A673 (cell line): ENCODE measurements at regions not wholly inside any gene's neighbourhood (a gene's known extent, or its start where the extent isn't known, plus 50 kb on each side); places are given as distances from the start of the nearest gene placed in this dataset.
A peak's percentile ranks its signal among the peaks of the same experiment; 100 is the strongest.

Experiments
- BruUV-seq: library from RNA; stranded (reverse); fragments of 400-500 nt; replicated peaks from 2 replicates; lab custom pipeline; 2021; lab: Mats Ljungman, UMichigan
- CTCF ChIA-PET: fragments of 300-600 bp; sonication (Branson Sonifier 250); formaldehyde crosslinking; loops from one replicate; lab custom pipeline; 2022; ENCODE audit warnings: antibody characterized with exemption; lab: Charles Lee
- POLR2A ChIA-PET: fragments of 300-600 bp; sonication (Branson Sonifier 250); formaldehyde crosslinking; loops from one replicate; lab custom pipeline; 2022; ENCODE audit warnings: antibody characterized with exemption; ENCODE audit not compliant: low non-redundant PET; lab: Charles Lee
- DNase-seq: peaks from one replicate; pipeline ENCODE4 v3.0.0-alpha.2; 2015; ENCODE audit warnings: low spot score
- H3K27ac ChIP-seq: fragments of 200-600 bp; sonication (generic); 2 replicates; pipeline ENCODE4 v1.5.1; 2016; ENCODE audit warnings: mixed run types, low read depth, mild to moderate bottlenecking, mixed read lengths, antibody characterized with exemption, low read length; ENCODE audit not compliant: poor library complexity, severe bottlenecking
- H3K27me3 ChIP-seq: fragments of 200-600 bp; sonication (generic); replicated peaks from 2 replicates; pipeline ENCODE4 v1.6.1; 2017; ENCODE audit warnings: mixed run types, low read depth, mild to moderate bottlenecking, mixed read lengths, antibody characterized with exemption, low read length; ENCODE audit not compliant: insufficient read depth, poor library complexity
- H3K36me3 ChIP-seq: fragments of 200-600 bp; sonication (generic); 2 replicates; pipeline ENCODE4 v1.6.1; 2016; ENCODE audit warnings: mixed run types, mild to moderate bottlenecking, mixed read lengths, antibody characterized with exemption, low read length; ENCODE audit not compliant: insufficient read depth, poor library complexity, severe bottlenecking
- H3K4me1 ChIP-seq: fragments of 200-600 bp; sonication (generic); 2 replicates; pipeline ENCODE4 v1.6.1; 2017; ENCODE audit warnings: mixed run types, mild to moderate bottlenecking, mixed read lengths, antibody characterized with exemption, low read length; ENCODE audit not compliant: insufficient read depth, poor library complexity, severe bottlenecking
- H3K4me3 ChIP-seq: fragments of 200-600 bp; sonication (generic); 2 replicates; pipeline ENCODE4 v1.5.1; 2016; ENCODE audit warnings: low read depth, mixed run types, mild to moderate bottlenecking, mixed read lengths, low read length; ENCODE audit not compliant: poor library complexity, severe bottlenecking
- H3K9me3 ChIP-seq: fragments of 200-600 bp; sonication (generic); 2 replicates; pipeline ENCODE4 v1.6.1; 2016; ENCODE audit warnings: mixed run types, low read depth, mild to moderate bottlenecking, mixed read lengths, antibody characterized with exemption, low read length; ENCODE audit not compliant: poor library complexity, severe bottlenecking
- CTCF ChIP-seq: fragments of 300-800, 200-600 bp; sonication (generic); conservative IDR thresholded peaks from 2 replicates; pipeline ENCODE4 v1.5.1; 2017; ENCODE audit warnings: low read depth, mild to moderate bottlenecking, antibody characterized with exemption, low read length, moderate library complexity, mixed read lengths
- EZH2 ChIP-seq: fragments of 200-600 bp; sonication (generic); IDR thresholded peaks from 2 replicates; pipeline ENCODE4 v1.6.1; 2017; ENCODE audit warnings: borderline replicate concordance, low read depth, mild to moderate bottlenecking, mixed read lengths, antibody characterized with exemption, low read length; ENCODE audit not compliant: poor library complexity, severe bottlenecking
- intact Hi-C: fragments of 100-400 bp; cut with micrococcal nuclease; formaldehyde crosslinking; loops from one replicate; pipeline ENCODE4 v1.10.0; 2022; ENCODE audit not compliant: unreplicated experiment

DNA sequence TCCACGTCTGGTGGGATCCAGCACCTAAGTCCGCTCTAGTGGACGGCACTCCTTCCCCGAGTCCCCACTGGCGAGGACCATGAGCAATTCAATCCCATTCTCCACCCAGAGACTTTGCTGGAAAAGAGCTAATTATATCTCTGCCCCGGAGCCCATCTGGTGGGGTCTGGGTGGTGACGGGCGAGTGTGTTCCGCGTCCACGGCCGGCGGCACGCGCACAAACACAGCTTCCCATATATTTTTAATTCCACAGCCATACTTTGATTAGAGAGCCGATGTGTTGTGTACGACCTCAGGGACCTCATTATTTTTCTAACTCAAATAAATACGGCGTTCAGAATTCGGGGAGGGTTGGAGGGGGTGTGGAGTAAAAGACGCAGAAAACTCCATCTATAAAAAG lies 64.1 kb upstream of the ADGRE5 start:
- Histone ChIP-seq H3K27me3 (no peaks in the 10 kb centered on the region), H3K27ac (no peak overlapping the region), H3K36me3 (no peaks in the 10 kb centered on the region), H3K4me3 (no peak overlapping the region), H3K9me3 (no peaks in the 10 kb centered on the region), H3K4me1 (no peaks in the 10 kb centered on the region)
- ChIA-PET POLR2A (no interaction called here), CTCF (no interaction called here)
- DNase-seq, result no peak
- TF ChIP-seq CTCF (no peak), EZH2 (no peak)
- intact Hi-C loops, result no loop called here
- BruUV-seq, result no TSS peak

GRCh38 chr19:14315433-14315832 lies 65.8 kb upstream of the ADGRE5 start:
- ChIA-PET CTCF (no interaction called here), POLR2A (interaction anchor here (0.7 kb wide), 1 partner anchor 51 kb away, joined by 10 read pairs; no protein-coding TSS in a partner anchor)
- no peaks in the 10 kb centered on the region for H3K27me3 ChIP-seq
- no peak overlapping the region for H3K27ac ChIP-seq
- no TSS peak for BruUV-seq
- intact Hi-C loops, result no loop called here
- DNase-seq, result no peak
- no peaks in the 10 kb centered on the region for H3K4me1 ChIP-seq
- H3K36me3 ChIP-seq, result no peaks in the 10 kb centered on the region
- H3K4me3 ChIP-seq, result no peak overlapping the region
- no peaks in the 10 kb centered on the region for H3K9me3 ChIP-seq
- TF ChIP-seq EZH2 (no peak), CTCF (0 out of 2 replicates have a peak, but pooled peaks have one; percentile 21)

- Histone ChIP-seq H3K36me3 (no peaks in the 10 kb centered on the region), H3K27me3 (no peaks in the 10 kb centered on the region), H3K9me3 (no peaks in the 10 kb centered on the region), H3K27ac (no peak overlapping the region), H3K4me1 (no peaks in the 10 kb centered on the region), H3K4me3 (no peak overlapping the region)
- intact Hi-C loops, result no loop called here
- no TSS peak for BruUV-seq
- no peak for DNase-seq
- ChIA-PET CTCF (no interaction called here), POLR2A (no interaction called here)
- TF ChIP-seq EZH2 (no peak), CTCF (no peak)
These were observed 71.2 kb upstream of the ADGRE5 start for GRCh38 chr19:14310055-14310454.
